HG03571 (cell line): ENCODE measurements at regions not wholly inside any gene's neighbourhood (a gene's known extent, or its start where the extent isn't known, plus 50 kb on each side); places are given as distances from the start of the nearest gene placed in this dataset.
"Not testable (repeated sequence)": the region's sequence is repeated elsewhere in the genome, so short reads cannot be mapped to it uniquely, and the experiment has no call there.

Source experiments
- ATAC-seq: cut with Tn5 transposase; IDR thresholded peaks from one replicate; pipeline ENCODE4 v1.9.1; 2021; ENCODE audit not compliant: unreplicated experiment

DNA sequence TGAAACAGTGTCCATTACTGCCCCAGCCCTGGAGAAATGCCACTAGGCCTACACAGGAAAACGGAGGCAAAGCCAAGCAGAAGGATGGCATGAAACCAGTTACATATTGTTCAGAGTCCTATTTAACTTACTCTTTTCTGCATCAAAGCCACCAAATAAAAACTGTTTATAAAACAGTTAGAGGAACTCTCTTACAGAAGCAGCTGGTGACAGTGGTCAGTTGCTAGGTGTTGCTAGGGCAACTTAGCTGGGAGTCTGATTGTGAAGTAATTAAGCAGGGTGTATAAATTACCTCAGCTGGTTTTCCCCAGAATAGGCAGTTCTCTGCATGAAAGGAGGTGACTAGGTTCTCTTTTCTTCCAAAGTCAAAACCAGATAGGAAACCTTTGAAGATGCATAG, 115.6 kb upstream of the ZBED5 start:
- ATAC-seq, result no peak

DNA sequence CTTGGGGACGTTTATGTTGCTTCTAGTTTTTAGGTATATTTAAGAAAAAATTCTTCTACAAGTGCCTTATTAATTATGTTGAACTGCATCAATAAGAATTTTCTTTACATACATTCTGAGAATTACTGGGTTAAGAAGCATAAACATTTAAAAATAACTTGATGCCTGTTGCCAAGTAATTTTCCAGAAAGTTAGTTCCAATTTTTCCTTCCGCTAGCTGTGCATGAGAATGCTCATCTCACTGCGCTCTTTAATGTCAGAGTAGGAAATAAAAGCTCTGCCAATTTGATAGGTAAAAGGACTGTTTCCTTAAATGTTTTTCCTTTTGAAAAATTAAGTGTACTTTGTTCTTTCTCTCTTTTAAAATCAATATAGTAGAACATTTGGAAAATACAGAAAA, 113.1 kb upstream of the ZBED5 start:
- no peak for ATAC-seq

DNA sequence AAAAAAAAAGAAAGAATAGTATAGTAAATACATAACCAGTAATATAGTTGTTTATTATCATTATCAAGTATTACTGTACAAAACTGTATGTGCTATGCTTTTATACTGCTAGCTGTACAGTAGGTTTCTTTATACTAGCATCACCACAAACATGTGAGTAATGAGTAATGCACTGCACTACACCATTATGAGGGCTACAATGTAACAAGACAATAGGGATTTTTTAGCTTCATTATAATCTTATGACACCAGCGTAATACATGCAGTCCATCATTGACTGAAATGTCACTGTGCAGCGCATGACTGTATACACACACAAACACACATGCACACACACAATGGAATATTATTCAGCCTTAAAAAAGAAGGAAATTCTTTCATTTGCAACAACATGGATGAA, 111.5 kb upstream of the ZBED5 start:
- no peak for ATAC-seq

DNA sequence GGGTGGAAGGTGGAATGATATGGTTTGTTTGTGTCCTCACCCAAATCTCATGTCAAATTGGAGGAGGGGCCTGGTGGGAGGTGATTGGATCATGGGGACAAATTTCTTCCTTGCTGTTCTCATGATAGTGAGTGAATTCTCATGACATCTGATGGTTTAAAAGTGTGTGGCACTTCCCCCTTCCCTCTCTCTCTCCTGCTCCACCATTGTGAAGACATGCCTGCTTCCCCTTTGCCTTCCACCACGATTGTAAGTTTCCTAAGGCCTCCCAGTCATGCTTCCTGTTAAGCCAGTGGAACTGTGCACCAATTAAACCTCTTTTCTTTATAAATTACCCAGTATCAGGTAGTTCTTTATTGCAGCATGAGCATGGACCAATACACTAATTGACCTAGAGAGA, 99.0 kb upstream of the ZBED5 start:
- ATAC-seq, result not testable (repeated sequence)

DNA sequence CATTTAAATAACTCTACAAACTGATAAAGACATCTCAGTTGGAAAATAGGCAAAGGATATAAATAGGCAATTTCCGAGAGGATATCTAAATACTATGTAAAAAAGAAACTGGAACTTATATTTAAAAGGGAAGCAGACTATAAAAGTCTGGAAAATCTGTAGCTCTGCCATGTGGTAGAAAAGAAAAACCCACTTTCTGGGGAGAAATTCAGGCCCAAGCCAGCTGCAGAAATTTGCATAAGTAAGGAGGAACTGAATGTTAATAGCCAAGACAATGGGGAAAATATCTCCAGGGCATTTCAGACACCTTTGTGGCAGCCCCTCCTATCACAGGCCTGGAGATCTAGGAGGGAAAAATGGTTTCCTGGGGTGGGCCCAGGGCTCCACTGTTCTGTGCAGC, 97.8 kb upstream of the ZBED5 start:
- no peak for ATAC-seq

DNA sequence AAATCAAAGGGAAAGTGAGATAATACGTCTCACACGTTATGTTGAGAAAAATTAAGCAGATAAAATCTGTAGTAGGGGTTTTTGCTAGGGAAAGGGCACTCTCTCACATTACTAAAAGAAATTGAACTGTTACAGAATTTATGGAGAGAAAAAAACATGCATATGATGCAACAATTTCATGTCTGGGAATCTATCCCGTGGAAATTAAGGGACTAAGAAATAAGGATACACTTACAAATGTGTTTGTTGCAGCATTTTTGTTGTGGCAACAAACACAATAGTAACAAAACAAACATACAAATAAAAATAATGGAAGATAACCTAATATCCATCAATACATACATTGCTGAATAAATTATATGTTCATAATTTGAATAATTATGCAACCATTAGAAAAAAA, 96.3 kb upstream of the ZBED5 start:
- ATAC-seq, result no peak

DNA sequence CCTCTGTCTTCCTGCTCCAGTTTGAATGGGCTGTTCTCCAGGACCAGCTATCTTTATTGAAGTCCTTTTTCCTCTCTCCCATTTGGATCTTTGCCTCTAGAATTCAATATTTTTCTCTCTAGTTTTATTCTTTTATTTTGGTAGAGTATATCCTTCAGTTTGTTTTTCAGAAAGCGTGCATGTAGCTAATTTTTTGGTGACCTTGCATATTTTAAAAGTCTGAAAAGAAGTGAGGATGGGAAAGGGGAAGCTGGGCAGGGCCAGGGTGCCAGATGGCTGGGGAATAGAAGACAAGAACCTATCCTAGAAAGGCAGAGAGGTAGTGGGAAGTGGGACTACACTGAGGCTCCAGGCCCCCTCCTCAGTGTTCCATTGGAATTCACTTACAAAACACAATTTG, 95.0 kb upstream of the ZBED5 start:
- ATAC-seq, result no peak

DNA sequence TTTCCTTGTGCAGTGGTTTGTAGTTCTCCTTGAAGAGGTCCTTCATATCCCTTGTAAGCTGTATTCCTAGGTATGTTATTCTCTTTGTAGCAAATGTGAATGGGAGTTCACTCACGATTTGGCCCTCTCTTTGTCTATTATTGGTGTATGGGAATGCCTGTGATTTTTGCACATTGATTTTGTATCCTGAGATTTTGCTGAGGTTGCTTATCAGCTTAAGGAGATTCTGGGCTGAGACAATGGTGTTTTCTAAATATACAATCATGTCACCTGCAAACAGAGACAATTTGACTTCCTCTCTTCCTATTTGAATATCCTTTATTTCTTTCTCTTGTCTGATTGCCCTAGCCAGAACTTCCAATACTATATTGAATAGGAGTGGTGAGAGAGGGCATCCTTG, 90.1 kb upstream of the ZBED5 start:
- ATAC-seq, result not testable (repeated sequence)

DNA sequence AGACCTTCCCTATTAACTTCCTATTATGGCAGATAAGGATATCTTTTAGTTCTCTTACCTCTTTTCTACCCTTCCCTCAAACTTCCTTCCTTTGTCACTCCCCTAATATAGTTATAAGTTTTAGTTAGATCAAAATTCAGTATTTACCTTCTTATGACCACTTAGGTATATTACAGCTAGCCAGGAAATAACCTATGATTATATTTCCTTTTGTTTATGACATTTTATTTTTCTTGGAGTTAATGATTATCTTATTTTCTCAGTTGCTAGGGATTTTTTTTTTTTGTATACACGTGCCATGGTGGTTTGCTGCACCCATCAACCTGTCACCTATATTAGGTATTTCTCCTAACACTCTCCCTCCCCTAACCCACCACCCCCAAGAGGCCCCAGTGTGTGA, 88.2 kb upstream of the ZBED5 start:
- no peak for ATAC-seq

DNA sequence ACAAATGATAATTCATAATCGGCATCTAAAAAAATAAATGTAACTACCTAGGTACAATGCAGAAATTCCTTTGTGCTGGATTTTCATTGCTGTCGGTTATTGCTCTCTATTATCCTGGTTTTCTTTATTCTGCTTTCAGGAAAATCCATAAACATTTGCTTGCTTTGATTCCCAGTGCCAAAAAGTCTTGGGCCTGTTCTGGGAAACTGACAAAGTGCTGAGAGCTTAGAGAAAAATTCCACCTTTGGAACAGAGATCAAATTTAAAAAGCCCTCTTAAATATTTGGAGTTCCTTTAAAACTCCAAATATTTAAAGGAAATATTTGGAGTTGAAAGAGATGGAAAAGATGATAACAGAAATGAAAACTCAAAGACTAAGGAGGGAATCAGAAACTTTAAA, 87.3 kb upstream of the ZBED5 start:
- ATAC-seq, result no peak

DNA sequence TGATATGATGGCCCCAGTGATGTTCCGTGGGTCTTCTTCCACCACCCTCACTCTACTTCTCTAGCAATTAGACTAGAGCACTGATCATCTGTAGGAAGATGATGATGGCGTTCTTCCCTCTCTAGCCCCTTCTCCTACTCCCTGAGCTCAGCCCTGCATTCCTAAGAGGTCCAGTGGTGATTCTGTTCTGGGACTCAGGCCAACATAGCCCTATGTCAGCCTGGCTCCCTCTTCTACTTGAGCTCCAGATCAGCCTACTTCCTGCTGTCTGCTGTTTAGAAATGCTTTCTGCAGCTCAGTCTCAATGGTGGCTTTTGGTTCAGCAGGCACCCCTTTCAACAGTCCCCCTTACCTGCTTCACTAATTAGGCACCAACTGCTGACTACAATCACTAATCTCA, 86.1 kb upstream of the ZBED5 start:
- no peak for ATAC-seq

DNA sequence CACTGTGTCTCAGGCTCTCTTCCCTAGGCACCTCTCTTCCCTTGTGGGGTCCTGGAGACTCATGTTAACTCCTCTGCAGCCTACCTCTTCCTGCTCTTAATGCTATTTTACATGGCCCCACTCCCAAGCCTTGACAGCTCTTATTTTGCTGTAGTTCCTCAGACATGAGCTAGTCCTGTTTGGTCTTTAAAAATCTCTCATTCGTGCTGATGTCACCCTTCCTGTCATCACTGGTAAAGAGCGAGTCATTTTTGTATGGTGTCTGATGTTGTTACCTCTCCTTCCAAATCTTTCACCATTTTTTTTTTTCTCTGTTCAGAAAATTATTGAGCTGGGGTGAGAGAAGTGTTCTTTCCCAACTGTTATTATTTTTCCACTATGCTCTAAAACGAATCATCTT, 84.8 kb upstream of the ZBED5 start:
- ATAC-seq, result no peak

DNA sequence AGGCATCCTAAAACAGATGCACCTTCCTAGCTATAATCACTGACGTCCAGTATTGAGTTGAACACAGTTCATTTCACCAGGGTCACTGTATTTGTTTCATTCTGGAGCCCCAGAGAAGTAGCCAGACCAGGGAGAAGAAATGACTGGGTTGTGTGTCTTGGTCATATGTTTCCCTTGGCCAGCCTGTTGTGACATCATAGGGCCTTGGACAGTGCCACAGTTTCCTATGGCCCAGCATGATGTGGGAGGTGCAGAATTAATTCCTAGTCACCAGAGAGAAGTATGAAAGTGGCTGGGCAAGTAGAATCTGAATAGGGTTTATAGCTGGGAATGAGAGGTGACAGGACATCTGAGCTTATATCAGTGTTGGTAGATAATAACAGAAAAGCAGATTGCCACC, 84.0 kb upstream of the ZBED5 start:
- ATAC-seq, result no peak

DNA sequence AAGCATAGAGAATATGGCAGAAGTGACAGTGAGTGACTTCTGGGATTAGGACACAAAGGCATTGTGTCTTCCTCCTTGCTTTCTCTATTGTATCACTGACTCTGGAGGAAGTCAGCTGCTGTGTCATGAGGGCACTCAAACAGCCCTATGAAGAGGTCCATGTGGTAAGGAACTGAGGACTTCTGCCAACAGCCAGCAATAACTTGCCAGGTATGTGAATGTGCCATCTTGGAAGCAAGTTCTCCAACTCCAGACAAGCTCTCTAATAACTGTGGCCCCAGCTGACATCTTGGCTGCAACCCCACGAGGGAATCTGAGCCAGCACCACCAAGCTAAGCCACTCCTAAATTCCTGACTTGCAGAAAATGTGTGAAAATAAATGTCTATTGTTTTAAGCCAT, 83.6 kb upstream of the ZBED5 start:
- ATAC-seq, result no peak

DNA sequence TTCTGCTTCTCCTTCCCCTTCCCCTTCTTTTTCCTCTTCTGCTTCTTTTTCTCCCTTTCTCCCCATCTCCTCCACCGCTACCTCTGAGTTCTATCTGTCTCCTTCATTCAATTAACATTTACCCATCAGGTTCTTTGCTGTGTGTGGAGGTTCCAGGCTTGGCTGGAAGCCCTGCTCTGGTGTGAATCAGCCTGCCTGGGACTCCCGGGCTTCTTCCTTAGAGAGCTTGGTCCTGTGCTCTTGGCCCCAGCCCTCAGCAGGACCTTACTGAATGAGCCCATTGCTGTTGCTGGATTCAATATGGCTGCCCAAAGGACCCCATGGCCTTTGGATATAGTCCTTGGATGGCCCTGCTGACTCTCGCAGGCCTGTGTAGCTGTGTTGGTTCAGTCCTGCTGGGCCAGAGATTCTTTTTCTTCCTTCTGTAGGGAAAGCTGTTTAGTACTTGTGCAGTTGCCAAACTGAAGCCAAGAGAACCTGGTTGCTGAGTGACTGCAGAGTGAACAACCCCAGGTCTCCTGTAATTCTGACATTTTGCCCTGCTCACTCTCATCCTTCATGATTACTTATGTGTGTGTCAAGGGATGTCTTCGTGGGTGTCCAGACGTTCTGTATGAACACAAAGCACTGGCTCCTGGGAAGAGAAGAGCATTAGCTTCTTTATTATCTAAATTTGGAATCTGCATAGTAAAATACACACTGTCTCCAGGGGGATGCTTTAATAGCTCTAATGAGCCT, 81.0 kb upstream of the ZBED5 start:
- ATAC-seq, result no peak

DNA sequence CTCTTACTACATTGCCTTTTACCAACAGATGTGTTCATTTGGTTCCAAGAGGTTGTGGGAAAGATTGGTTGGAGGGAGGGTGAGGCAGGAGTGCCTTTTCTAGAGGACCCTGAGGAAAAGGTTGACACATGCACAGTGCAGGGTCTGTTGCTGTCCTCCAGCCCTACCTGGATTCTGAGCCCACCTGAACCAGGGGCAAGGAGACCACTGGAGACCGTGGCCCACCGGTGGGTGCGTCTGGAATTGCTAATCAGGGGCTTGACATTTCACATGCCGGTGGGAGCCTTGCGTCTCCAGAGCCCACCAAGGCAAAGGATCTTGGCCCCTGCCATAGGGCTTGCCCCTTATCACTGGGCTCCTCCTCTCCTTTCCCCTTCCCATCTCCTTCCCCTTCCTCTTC, 80.4 kb upstream of the ZBED5 start:
- ATAC-seq, result no peak

DNA sequence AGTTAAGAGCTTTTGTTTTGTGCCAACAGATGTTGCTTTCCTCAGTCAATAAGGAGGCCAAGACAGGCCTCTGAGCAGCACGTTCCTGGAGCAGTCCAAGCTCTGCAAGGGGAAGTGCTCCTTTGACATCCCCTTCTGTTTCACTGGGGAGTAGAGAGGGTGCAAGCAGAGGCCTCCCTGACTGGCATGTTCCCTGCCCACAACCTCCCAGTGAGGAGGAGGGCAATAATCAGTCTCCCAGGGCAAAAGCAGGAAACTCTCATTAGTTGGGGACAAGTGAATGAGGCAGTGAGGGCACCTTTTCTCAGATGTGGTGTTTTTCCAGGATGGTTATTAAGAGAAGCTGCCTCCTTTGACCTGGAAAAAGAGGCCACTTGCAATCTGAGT, 79.5 kb upstream of the ZBED5 start:
- no peak for ATAC-seq

DNA sequence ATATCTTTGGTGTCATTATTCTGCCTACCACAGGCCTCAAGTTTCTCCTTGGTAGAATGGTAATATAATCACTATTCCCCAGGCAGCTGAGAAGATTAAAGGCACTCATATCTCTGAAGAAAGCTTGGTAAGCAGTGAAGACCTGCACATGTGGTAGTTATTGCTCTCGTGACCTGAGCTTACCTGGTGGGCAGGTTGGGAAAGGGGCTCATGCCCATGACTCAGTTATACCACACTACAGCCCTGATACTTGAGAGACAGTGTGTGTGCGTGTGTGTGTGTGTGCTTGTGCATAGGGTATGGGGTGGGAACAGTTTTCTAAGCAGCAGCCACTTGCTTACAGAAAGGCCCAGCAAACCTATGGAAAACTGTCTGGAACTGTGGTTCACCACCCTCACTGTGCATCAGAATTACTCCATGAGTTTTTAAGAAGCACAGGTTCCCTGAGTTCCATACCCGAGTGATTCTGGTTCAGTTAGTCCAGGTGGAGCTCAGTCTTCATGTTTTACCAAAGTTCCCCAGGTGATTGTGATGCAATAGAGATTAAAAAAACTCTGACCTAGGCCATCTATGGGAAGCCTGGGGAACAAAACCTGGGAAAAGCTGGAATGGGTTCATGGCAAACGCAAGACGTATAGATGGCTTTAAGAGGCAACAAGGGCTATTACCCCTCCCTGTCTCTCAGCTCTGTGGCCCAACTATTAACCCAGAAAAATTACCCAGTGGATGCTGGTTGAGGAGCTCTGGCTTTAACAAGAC, 79.0 kb upstream of the ZBED5 start:
- no peak for ATAC-seq

DNA sequence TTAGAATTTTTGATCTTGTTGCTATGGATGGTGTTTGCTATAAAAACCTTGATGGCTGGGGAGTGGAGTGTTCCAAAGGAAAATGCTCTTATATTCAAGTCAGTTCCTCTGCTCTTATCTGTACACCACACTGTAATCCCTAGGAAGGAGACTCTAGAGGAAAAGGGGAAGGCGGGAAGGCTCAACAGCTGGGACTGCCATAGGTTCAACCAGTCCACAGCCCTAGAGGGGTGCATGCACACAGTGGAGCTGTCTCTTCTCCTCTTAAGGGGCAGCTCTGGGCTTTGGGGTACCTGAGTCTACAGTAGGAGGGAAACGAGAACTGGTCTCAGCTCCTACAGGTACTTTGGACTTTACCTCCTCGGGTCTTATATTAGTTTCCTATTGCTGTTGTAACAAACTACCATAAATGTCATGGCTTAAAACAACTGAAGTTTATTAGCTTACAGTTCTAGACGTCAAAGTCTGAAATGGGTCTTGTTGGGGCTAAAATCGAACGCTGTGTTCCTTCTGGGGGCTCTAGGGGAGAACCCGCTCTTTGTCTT, 77.2 kb upstream of the ZBED5 start:
- no peak for ATAC-seq

DNA sequence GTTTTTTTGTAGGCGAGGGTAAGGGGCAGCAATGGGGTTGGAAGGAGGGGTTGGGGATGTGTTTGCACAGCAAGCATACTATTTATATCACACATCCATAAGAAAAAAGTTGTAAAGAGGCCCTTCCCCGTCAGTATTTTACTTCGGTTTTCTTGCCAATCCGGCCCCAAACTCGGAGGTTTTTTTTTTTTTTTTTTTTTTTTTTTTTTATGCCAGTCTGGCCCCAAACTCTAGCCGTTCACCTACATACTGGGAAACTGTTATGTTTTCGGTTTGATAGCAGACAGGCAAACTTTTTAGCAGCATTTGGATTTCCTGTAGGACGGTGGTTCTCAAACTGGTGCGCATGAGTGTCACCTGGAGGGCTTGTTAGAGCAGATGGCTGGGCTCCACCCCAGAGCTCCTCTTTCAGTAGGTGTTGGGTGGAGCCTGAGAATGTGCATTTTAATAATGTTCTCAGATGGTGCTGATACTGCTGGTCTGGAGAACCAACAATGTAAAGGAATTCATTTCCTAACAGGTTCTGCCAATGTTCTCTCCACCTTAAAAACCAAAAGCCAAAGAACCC, 76.5 kb upstream of the ZBED5 start:
- ATAC-seq, result no peak

DNA sequence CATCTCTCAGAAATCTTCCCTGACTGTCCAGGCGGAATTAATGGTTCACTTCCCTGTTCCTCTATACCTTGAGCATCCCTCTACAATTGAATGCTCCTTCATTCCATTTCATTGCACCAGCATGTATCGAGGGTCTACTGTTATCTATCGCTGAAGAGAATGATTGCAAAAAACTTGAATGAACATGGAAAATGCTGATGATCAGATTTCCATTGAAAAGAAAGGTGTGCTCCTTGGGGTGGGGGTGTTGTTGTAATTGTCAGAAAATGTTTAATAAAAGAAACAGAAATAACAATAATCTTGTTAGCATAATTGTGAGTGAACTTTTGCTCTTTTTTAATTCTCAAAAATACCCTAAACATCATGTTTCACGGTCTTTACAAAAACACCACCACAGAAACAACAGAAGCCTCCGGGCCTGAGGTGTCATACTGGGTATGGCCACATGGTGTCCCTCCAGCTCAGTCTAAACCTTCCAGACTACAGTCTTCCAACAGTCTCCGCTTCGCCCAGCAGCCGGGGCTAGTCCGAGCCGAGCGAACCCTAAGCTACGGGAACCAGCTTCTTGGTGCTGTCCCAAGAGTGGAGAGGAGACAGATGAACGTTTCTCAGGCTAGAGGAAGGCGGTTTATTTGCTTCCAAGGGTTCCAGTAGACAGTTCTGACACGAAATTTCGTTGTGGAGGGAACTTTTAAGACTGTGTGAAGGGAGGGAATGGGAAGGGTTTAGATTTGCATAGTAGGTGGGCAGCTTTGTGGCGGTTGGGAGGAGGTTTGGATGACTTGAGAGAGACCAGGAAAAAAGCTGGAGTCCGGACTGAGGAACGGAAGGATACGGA, 75.8 kb upstream of the ZBED5 start:
- peak; percentile 90 for ATAC-seq
